B cell (primary cell): ENCODE measurements at regions not wholly inside any gene's neighbourhood (a gene's known extent, or its start where the extent isn't known, plus 50 kb on each side); places are given as distances from the start of the nearest gene placed in this dataset.

Experiments used
- EZH2 ChIP-seq: IDR thresholded peaks from 2 replicates; pipeline ENCODE4 v1.6.1; 2012; ENCODE audit warnings: borderline replicate concordance, low read depth, mild to moderate bottlenecking, moderate library complexity, low read length; ENCODE audit not compliant: insufficient read depth, poor library complexity, severe bottlenecking
- TF ChIP-seq, protein P1 (sequence below): fragments of 200-600 bp; IDR thresholded peaks from one replicate; pipeline ENCODE4 v1.8.0; 2022; ENCODE audit warnings: antibody characterized with exemption, mild to moderate bottlenecking

DNA sequence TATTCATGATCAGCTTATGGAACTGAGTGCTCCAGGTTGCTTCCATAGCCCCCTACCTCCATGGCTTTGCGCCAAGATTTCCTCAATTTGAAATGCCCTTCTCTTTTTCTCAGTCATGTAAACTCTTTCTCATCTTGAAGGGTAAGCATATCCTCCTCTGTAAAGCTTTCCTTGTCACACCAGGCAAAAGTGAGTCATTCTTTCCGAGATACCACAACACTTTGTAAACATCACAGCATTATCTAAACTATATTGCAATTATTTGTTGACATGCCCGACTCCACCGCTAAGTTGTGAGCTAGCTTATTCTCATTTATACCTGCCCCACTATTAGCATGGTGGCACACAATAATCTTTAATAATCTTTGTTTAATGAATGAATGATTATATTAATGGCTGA lies 419.5 kb upstream of the CHST9 start:
- TF ChIP-seq, protein P1, sequence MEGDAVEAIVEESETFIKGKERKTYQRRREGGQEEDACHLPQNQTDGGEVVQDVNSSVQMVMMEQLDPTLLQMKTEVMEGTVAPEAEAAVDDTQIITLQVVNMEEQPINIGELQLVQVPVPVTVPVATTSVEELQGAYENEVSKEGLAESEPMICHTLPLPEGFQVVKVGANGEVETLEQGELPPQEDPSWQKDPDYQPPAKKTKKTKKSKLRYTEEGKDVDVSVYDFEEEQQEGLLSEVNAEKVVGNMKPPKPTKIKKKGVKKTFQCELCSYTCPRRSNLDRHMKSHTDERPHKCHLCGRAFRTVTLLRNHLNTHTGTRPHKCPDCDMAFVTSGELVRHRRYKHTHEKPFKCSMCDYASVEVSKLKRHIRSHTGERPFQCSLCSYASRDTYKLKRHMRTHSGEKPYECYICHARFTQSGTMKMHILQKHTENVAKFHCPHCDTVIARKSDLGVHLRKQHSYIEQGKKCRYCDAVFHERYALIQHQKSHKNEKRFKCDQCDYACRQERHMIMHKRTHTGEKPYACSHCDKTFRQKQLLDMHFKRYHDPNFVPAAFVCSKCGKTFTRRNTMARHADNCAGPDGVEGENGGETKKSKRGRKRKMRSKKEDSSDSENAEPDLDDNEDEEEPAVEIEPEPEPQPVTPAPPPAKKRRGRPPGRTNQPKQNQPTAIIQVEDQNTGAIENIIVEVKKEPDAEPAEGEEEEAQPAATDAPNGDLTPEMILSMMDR = no peak
- no peak for TF ChIP-seq EZH2
